Spleen (tissue), 11 donors: ENCODE measurements at regions not wholly inside any gene's neighbourhood (a gene's known extent, or its start where the extent isn't known, plus 50 kb on each side); places are given as distances from the start of the nearest gene placed in this dataset.

Experiments used
- DNase-seq: peaks from one replicate; pipeline ENCODE4 v3.0.0-alpha.2; 2020
- H3K27ac ChIP-seq, 8 donors: fragments of 200-600 bp; sonication (generic) in 7 of 8; 1 replicate in 4 of 8; 2 replicates in 4 of 8; pipeline versions ENCODE4 v1.5.0 to v1.8.0; 2016 to 2021; ENCODE audit warnings: inconsistent platforms in 4 of 8, mild to moderate bottlenecking in 4 of 8, moderate library complexity in 1 of 8
- H3K27me3 ChIP-seq, 7 donors: fragments of 200-600 bp; sonication (generic) in 6 of 7; replicated peaks in 1 of 7; 1 replicate in 4 of 7; 2 replicates in 3 of 7; pipeline versions ENCODE4 v1.5.0 to v1.8.0; 2016 to 2021; ENCODE audit warnings: inconsistent platforms in 3 of 7, mild to moderate bottlenecking in 1 of 7
- H3K36me3 ChIP-seq, 6 donors: fragments of 200-600 bp; sonication (generic) in 5 of 6; 1 replicate in 4 of 6; 2 replicates in 2 of 6; pipeline versions ENCODE4 v1.5.0 to v1.8.0; 2016 to 2021; ENCODE audit warnings: inconsistent platforms in 2 of 6
- H3K4me1 ChIP-seq, 6 donors: fragments of 200-600 bp; sonication (generic) in 5 of 6; 1 replicate in 3 of 6; 2 replicates in 3 of 6; pipeline versions ENCODE4 v1.5.0 to v1.8.0; 2016 to 2021; ENCODE audit warnings: inconsistent platforms in 3 of 6
- H3K4me3 ChIP-seq, 8 donors: fragments of 200-600 bp; sonication (generic) in 7 of 8; 1 replicate in 4 of 8; 2 replicates in 4 of 8; pipeline versions ENCODE4 v1.5.0 to v1.8.0; 2016 to 2021; ENCODE audit warnings: inconsistent platforms in 4 of 8, mild to moderate bottlenecking in 4 of 8, moderate library complexity in 2 of 8
- H3K9me3 ChIP-seq, 8 donors: fragments of 200-600 bp; sonication (generic) in 7 of 8; 1 replicate in 4 of 8; 2 replicates in 4 of 8; pipeline versions ENCODE4 v1.5.0 to v1.8.0; 2016 to 2021; ENCODE audit warnings: inconsistent platforms in 4 of 8
- CTCF ChIP-seq, 11 experiments: fragments of 200-600 bp in 7 of 11; fragments of 450-650 bp in 4 of 11; sonication (generic) in 4 of 11; IDR thresholded peaks in 8 of 11; conservative IDR thresholded peaks in 3 of 11; 1 replicate in 7 of 11; 2 replicates in 4 of 11; pipeline versions ENCODE4 v1.4.0 to v1.8.0; 2016 to 2021; ENCODE audit warnings: antibody characterized with exemption in 11 of 11, inconsistent platforms in 4 of 11, mild to moderate bottlenecking in 1 of 11
- POLR2A ChIP-seq, 3 donors: fragments of 450-650 bp; IDR thresholded peaks; one replicate each; pipeline ENCODE4 v1.5.1; 2017; ENCODE audit warnings: antibody characterized with exemption in 3 of 3, mild to moderate bottlenecking in 1 of 3
- POLR2AphosphoS5 ChIP-seq, 3 donors: sonication (generic); formaldehyde crosslinking; IDR thresholded peaks; one replicate each; pipeline ENCODE4 v1.5.1; 2017; ENCODE audit warnings: antibody characterized with exemption in 3 of 3
- WGBS, 5 donors: extraction: QIAGEN DNeasy Blood & Tissue Kit in 3 of 5; methylation state at CpG; one replicate each; pipeline versions ENCODE4 v1.1.5 to v1.1.7; 2013 to 2018; 5-methylcytosine and 5-hydroxymethylcytosine counted together
- intact Hi-C: fragments of 100-400 bp; cut with DNase I; formaldehyde crosslinking; loops from one replicate; pipeline ENCODE4 v1.15.0; 2023; ENCODE audit warnings: low total_unique reads
- donor health status: healthy with polysubstance abuse.
- donor health status: DM: no; HTN: no; CAD: no; lungs with moderate emphysema.
- donor health status: DM: no; HTN: no; CAD: no.
- donor health status: Bipolar disorder and iron deficiency.
- donor health status: healthy.
- donor health status: DM: no; HTN: no; CAD: no.
- donor health status: DM: yes; HTN: yes; CAD: no.

- H3K27ac ChIP-seq: no peak overlapping the region
- 39 to 51% (median 46%) methylated on average over 3 of the region's 3 CpGs for WGBS, 5 donors
- TF ChIP-seq POLR2A (IDR thresholded peaks at IDR 0.05) (no peak), CTCF (IDR thresholded peaks at IDR 0.05 in 8 of 11, conservative IDR thresholded peaks at IDR 0.05 in 3 of 11) (no peak), POLR2AphosphoS5 (IDR thresholded peaks at IDR 0.05) (no peak)
- no peaks in the 10 kb centered on the region for H3K36me3 ChIP-seq
- H3K4me1 ChIP-seq: no peaks in the 10 kb centered on the region
- no peaks in the 10 kb centered on the region for H3K9me3 ChIP-seq
- no peaks in the 10 kb centered on the region for H3K27me3 ChIP-seq
- H3K4me3 ChIP-seq: no peak overlapping the region
- intact Hi-C loops: no loop called here
- DNase-seq: no peak
These were observed 173.5 kb upstream of the PELI2 start for GRCh38 chr14:55944757-55945156.

- no peak overlapping the region for H3K27ac ChIP-seq
- intact Hi-C loops: no loop called here
- no peaks in the 10 kb centered on the region for H3K9me3 ChIP-seq
- H3K4me1 ChIP-seq: no peaks in the 10 kb centered on the region
- no peak overlapping the region for H3K4me3 ChIP-seq
- H3K36me3 ChIP-seq: no peaks in the 10 kb centered on the region
- no peak for DNase-seq
- 52 to 70% (median 66%) methylated on average over 2 of the region's 2 CpGs for WGBS, 5 donors
- no peaks in the 10 kb centered on the region for H3K27me3 ChIP-seq
- TF ChIP-seq POLR2A (IDR thresholded peaks at IDR 0.05) (no peak), CTCF (IDR thresholded peaks at IDR 0.05 in 8 of 11, conservative IDR thresholded peaks at IDR 0.05 in 3 of 11) (no peak), POLR2AphosphoS5 (IDR thresholded peaks at IDR 0.05) (no peak)
These were observed 172.0 kb upstream of the PELI2 start for GRCh38 chr14:55946231-55946630.

- Histone ChIP-seq H3K36me3 (no peaks in the 10 kb centered on the region), H3K27ac (no peak overlapping the region), H3K27me3 (no peaks in the 10 kb centered on the region), H3K9me3 (no peaks in the 10 kb centered on the region), H3K4me1 (no peaks in the 10 kb centered on the region), H3K4me3 (no peak overlapping the region)
- TF ChIP-seq POLR2A (IDR thresholded peaks at IDR 0.05) (no peak), CTCF (IDR thresholded peaks at IDR 0.05 in 8 of 11, conservative IDR thresholded peaks at IDR 0.05 in 3 of 11) (no peak), POLR2AphosphoS5 (IDR thresholded peaks at IDR 0.05) (no peak)
- 61 to 82% (median 78%) methylated on average over 3 of the region's 3 CpGs for WGBS, 5 donors
- intact Hi-C loops: no loop called here
- no peak for DNase-seq
These were observed 169.8 kb upstream of the PELI2 start for GRCh38 chr14:55948399-55948798.

GRCh38 chr14:55949708-55950107, 168.5 kb upstream of the PELI2 start:
- Histone ChIP-seq H3K9me3 (no peaks in the 10 kb centered on the region), H3K4me3 (no peak overlapping the region), H3K27me3 (no peaks in the 10 kb centered on the region), H3K4me1 (no peaks in the 10 kb centered on the region), H3K27ac (no peak overlapping the region), H3K36me3 (no peaks in the 10 kb centered on the region)
- intact Hi-C loops: no loop called here
- TF ChIP-seq POLR2A (IDR thresholded peaks at IDR 0.05) (no peak), CTCF (IDR thresholded peaks at IDR 0.05 in 8 of 11, conservative IDR thresholded peaks at IDR 0.05 in 3 of 11) (no peak), POLR2AphosphoS5 (IDR thresholded peaks at IDR 0.05) (no peak)
- 90 to 94% (median 93%) methylated on average over 3 of the region's 3 CpGs for WGBS, 5 donors
- no peak for DNase-seq
